Lower leg skin (tissue), 3 donors: ENCODE measurements at regions not wholly inside any gene's neighbourhood (a gene's known extent, or its start where the extent isn't known, plus 50 kb on each side); places are given as distances from the start of the nearest gene placed in this dataset.

Experiments
- POLR2A ChIP-seq, 2 donors: fragments of 450-650 bp; IDR thresholded peaks; one replicate each; pipeline ENCODE4 v1.6.1; 2016 to 2017; ENCODE audit warnings: antibody characterized with exemption in 2 of 2, mild to moderate bottlenecking in 1 of 2, moderate library complexity in 1 of 2
- TF ChIP-seq, protein P1 (sequence below), 3 donors: fragments of 450-650 bp; IDR thresholded peaks; one replicate each; pipeline ENCODE4 v1.5.1; 2016; ENCODE audit warnings: antibody characterized with exemption in 3 of 3, mild to moderate bottlenecking in 3 of 3, moderate library complexity in 2 of 3

DNA sequence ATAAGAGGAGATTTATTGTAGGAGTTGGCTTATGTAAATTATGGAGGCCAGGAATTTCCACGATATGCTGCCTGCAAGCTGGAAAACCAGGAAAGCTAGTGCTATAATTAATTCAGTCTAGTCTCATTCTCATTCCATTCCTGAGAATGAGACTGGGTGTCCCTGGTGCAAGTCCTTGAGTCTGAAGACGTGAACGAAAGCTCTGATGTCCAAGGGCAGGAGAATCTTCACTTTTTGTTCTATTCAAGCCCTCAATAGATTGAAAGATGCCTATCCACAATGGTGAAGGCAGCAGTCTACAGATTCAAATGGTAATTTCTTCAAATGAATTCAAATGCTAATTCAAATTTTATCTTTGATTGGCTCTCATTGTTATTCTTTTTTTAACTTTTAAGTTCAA, 851.1 kb upstream of the MGAT4C start:
- TF ChIP-seq, protein P1, sequence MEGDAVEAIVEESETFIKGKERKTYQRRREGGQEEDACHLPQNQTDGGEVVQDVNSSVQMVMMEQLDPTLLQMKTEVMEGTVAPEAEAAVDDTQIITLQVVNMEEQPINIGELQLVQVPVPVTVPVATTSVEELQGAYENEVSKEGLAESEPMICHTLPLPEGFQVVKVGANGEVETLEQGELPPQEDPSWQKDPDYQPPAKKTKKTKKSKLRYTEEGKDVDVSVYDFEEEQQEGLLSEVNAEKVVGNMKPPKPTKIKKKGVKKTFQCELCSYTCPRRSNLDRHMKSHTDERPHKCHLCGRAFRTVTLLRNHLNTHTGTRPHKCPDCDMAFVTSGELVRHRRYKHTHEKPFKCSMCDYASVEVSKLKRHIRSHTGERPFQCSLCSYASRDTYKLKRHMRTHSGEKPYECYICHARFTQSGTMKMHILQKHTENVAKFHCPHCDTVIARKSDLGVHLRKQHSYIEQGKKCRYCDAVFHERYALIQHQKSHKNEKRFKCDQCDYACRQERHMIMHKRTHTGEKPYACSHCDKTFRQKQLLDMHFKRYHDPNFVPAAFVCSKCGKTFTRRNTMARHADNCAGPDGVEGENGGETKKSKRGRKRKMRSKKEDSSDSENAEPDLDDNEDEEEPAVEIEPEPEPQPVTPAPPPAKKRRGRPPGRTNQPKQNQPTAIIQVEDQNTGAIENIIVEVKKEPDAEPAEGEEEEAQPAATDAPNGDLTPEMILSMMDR (IDR thresholded peaks at IDR 0.05): no peak
- TF ChIP-seq POLR2A (IDR thresholded peaks at IDR 0.05): no peak
